DOHH2 (cell line): ENCODE measurements at regions not wholly inside any gene's neighbourhood (a gene's known extent, or its start where the extent isn't known, plus 50 kb on each side); places are given as distances from the start of the nearest gene placed in this dataset.

Source experiments
- CTCF ChIP-seq: fragments of 200-600 bp; sonication (generic); IDR thresholded peaks from one replicate; pipeline ENCODE4 v1.5.1; 2014; ENCODE audit warnings: antibody characterized with exemption, mild to moderate bottlenecking, low read depth, low read length; ENCODE audit not compliant: poor library complexity, severe bottlenecking
- EZH2phosphoT487 ChIP-seq: fragments of 200-600 bp; sonication (generic); IDR thresholded peaks from 2 replicates; pipeline ENCODE4 v1.6.1; 2017; ENCODE audit warnings: borderline replicate concordance, mild to moderate bottlenecking, antibody characterized with exemption, low read length, moderate library complexity, mixed read lengths

- TF ChIP-seq CTCF = no peak
- no peak for TF ChIP-seq EZH2phosphoT487
Observed at GRCh38 chr19:31145007-31145406, 204.2 kb downstream of the TSHZ3 start.
